HT-29 (cell line): ENCODE measurements at regions not wholly inside any gene's neighbourhood (a gene's known extent, or its start where the extent isn't known, plus 50 kb on each side); places are given as distances from the start of the nearest gene placed in this dataset.

Experiments used
- DNase-seq: peaks from one replicate; pipeline ENCODE4 v3.0.0-alpha.2; 2015; ENCODE audit warnings: low spot score

DNA sequence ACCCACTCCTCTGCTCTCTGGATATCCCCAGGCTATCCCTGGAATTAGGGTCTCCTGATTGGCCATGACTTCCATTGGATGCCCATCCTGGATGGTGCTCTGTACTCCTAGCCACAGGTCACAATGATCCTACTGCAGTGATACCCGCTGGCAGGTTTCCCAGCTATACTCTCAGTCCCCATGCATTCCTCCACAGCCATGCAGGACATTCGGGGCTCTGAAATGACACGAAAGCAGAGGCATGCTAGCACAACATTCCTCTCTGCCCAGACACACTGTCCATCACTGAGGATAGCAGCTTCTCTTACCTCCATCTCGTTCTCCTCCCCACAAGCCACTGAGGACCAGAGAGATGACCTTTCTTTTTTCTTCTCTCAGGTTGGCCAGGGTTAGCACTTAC, 51.7 kb upstream of the SPATS2L start:
- DNase-seq, result no peak

DNA sequence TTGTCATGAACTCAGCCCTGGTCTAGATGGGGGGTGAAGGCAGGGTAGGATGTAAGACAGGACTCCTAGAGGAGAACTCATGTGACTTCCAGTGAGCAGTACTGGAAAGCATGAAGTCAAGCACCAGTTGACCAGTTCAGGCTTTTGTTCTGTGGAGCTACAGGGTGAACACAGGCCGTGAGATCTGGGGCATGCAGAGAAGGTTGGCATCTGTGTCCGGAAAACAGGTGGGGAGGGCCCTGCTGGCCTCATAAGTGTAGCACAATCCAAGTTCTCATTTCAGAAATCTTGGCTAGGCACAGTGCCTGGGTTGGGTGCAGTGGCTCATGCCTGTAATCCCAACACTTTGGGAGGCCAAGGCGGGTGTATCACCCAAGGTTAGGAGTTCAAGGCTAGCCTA, 50.9 kb upstream of the SPATS2L start:
- no peak for DNase-seq
